ENCODE measurements at regions not wholly inside any gene's neighbourhood (a gene's known extent, or its start where the extent isn't known, plus 50 kb on each side); places are given as distances from the start of the nearest gene placed in this dataset.
"Not testable (repeated sequence)": the region's sequence is repeated elsewhere in the genome, so short reads cannot be mapped to it uniquely, and the experiment has no call there.

DNA sequence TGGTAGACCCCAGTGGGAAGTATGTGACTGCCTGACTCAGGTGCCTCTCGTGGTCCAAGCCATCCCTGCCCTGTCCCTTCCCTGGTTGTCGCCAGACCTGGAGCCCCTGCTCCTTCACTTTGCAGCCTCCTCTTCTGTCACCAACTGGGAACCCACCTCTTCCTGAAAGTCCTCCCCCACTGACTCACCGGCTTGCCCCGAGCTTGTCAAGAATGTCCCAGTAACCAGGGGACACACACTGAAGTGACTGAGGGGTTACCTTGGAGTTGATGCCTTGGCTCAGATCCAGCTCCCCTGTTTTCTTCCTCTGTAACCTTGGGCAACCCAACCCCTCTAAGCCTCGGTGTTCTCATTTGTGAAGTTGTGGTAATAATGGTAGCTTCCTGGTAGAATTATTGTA, 155.4 kb downstream of the OR4F15 start:
- DNase-seq (ENCODE audit: low read depth, low spot score); in situ Hi-C loops (cut with HindIII; ENCODE audit: low pct_unique_long_range_greater_than_20kb, low sequenced_read_pairs): not testable (repeated sequence)

DNA sequence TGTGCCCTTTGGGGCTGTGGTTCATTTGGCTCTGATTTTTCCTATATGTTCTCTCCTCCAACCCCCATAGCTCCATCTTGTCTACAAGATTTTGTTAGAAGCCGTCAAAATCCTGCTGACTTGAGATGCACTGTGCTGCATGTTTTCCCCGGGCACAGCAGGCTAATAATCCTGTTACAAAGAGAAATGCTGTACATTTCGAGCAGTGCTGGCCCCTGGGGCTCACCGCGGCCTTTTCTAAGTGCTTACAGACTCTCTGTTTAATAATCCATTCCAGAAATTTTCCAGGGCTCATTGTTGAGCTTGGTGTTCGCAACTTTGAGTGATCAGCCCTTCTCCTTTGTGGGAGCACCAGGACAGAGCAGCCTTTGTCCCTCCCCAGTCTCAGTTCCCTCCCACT, 158.6 kb downstream of the OR4F15 start:
- in situ Hi-C loops (cut with HindIII; ENCODE audit: low pct_unique_long_range_greater_than_20kb, low sequenced_read_pairs), result not testable (repeated sequence)
- DNase-seq (ENCODE audit: low read depth, low spot score), result peak; percentile 38

DNA sequence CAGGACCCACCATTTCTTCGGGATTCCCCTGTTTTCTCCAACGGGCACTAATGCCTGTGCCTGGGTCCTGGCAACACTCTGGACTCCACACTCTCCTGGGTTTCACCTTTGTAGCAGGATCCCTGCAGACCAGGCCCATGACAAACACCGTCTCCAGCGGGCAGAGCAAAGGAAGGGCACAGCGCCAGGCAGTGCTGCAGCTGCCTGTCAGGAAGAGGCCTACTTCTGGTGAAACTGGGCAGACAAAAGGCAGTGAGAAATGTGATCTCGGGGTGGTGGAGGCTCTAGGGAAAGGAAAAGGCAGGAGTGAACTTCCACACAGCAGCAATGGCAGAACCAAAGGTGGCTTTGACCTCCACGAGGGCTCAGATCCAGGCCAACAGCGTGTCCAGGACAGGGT, 165.3 kb downstream of the OR4F15 start:
- DNase-seq (ENCODE audit: low read depth, low spot score); in situ Hi-C loops (cut with HindIII; ENCODE audit: low pct_unique_long_range_greater_than_20kb, low sequenced_read_pairs): not testable (repeated sequence)

DNA sequence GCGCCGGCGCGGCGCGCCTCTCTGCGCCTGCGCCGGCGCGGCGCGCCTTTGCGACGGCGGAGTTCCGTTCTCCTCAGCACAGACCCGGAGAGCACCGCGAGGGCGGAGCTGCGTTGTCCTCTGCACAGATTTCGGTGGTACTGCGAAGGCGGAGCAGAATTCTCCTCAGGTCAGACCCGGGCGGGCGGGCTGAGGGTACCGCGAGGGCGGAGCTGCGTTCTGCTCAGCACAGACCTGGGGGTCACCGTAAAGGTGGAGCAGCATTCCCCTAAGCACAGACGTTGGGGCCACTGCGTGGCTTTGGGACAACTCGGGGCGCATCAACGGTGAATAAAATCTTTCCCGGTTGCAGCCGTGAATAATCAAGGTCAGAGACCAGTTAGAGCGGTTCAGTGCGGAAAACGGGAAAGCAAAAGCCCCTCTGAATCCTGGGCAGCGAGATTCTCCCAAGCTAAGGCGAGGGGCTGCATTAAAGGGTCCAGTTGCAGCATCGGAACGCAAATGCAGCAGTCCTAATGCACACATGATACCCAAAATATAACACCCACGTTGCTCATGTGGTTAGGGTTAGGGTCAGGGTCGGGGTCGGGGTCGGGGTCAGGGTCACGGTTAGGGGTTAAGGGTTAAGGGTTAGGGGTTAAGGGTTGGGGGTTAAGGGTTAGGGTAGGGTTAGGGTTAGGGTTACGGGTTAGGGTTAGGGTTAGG, 168.4 kb downstream of the OR4F15 start:
- in situ Hi-C loops (cut with HindIII; ENCODE audit: low pct_unique_long_range_greater_than_20kb, low sequenced_read_pairs); DNase-seq (ENCODE audit: low read depth, low spot score): not testable (repeated sequence)

Small RNAs in the stretch of these regions (small RNA-seq; reads per million reads assigned to genes)
- gene AC140725.2 (0 reads per million in 2 experiments), gene MIR6859-3 (0 reads per million in 2 experiments)

All from SK-MEL-5 (cell line).